CD8-positive, alpha-beta memory T cell (primary cell): ENCODE measurements at regions not wholly inside any gene's neighbourhood (a gene's known extent, or its start where the extent isn't known, plus 50 kb on each side); places are given as distances from the start of the nearest gene placed in this dataset.

Experiments
- CTCF ChIA-PET: fragments of 350-600 bp; sonication (Branson Sonifier 250); formaldehyde crosslinking; loops from one replicate; lab custom pipeline; 2021; ENCODE audit warnings: antibody characterized with exemption; lab: Charles Lee
- POLR2A ChIA-PET: fragments of 350-600 bp; sonication (Branson Sonifier 250); formaldehyde crosslinking; loops from one replicate; lab custom pipeline; 2021; ENCODE audit warnings: antibody characterized with exemption; lab: Charles Lee
- DNase-seq, 5 donors: peaks; one replicate each; pipeline versions ENCODE4 v3.0.0 to v3.0.0-alpha.2; 2020 to 2022; ENCODE audit warnings: mixed read lengths in 1 of 5
- H3K27ac ChIP-seq: one replicate; pipeline ENCODE4 v1.7.0; 2013; ENCODE audit warnings: low read depth, mild to moderate bottlenecking, low read length, moderate library complexity
- H3K27me3 ChIP-seq: 2 replicates; pipeline ENCODE4 v1.7.0; 2013; ENCODE audit warnings: low read length, mild to moderate bottlenecking; ENCODE audit not compliant: insufficient read depth, poor library complexity, severe bottlenecking
- H3K36me3 ChIP-seq: 2 replicates; pipeline ENCODE4 v1.7.0; 2013; ENCODE audit warnings: mild to moderate bottlenecking, low read length, moderate library complexity; ENCODE audit not compliant: insufficient read depth
- H3K4me1 ChIP-seq: 2 replicates; pipeline ENCODE4 v1.7.0; 2013; ENCODE audit warnings: mild to moderate bottlenecking, low read length, moderate library complexity; ENCODE audit not compliant: insufficient read depth
- H3K4me3 ChIP-seq: 2 replicates; pipeline ENCODE4 v1.7.0; 2013; ENCODE audit warnings: mild to moderate bottlenecking, low read length
- H3K9me3 ChIP-seq: 2 replicates; pipeline ENCODE4 v1.7.0; 2013; ENCODE audit warnings: mild to moderate bottlenecking, low read length
- H3K27ac Mint-ChIP-seq, 8 donors: one replicate each; pipeline ENCODE4 v1.8.0; 2020 to 2021; ENCODE audit warnings: mixed read lengths in 8 of 8, mild to moderate bottlenecking in 6 of 8, inconsistent platforms in 3 of 8, moderate library complexity in 3 of 8
- H3K27me3 Mint-ChIP-seq, 2 donors: one replicate each; pipeline ENCODE4 v1.8.0; 2020 to 2021; ENCODE audit warnings: mixed read lengths in 2 of 2, mild to moderate bottlenecking in 1 of 2, moderate library complexity in 1 of 2
- H3K36me3 Mint-ChIP-seq, 3 donors: one replicate each; pipeline ENCODE4 v1.8.0; 2020 to 2021; ENCODE audit warnings: mixed read lengths in 3 of 3, inconsistent platforms in 1 of 3, mild to moderate bottlenecking in 1 of 3
- H3K4me1 Mint-ChIP-seq, 3 donors: one replicate each; pipeline ENCODE4 v1.8.0; 2020 to 2021; ENCODE audit warnings: mixed read lengths in 3 of 3, inconsistent platforms in 1 of 3, mild to moderate bottlenecking in 1 of 3
- H3K4me3 Mint-ChIP-seq, 7 donors: one replicate each; pipeline ENCODE4 v1.8.0; 2020 to 2021; ENCODE audit warnings: mixed read lengths in 7 of 7, mild to moderate bottlenecking in 6 of 7, moderate library complexity in 4 of 7, inconsistent platforms in 2 of 7
- H3K9me3 Mint-ChIP-seq, 5 donors: one replicate each; pipeline ENCODE4 v1.8.0; 2020 to 2022; ENCODE audit warnings: mixed read lengths in 5 of 5, mild to moderate bottlenecking in 3 of 5, moderate library complexity in 2 of 5, inconsistent platforms in 1 of 5

DNA sequence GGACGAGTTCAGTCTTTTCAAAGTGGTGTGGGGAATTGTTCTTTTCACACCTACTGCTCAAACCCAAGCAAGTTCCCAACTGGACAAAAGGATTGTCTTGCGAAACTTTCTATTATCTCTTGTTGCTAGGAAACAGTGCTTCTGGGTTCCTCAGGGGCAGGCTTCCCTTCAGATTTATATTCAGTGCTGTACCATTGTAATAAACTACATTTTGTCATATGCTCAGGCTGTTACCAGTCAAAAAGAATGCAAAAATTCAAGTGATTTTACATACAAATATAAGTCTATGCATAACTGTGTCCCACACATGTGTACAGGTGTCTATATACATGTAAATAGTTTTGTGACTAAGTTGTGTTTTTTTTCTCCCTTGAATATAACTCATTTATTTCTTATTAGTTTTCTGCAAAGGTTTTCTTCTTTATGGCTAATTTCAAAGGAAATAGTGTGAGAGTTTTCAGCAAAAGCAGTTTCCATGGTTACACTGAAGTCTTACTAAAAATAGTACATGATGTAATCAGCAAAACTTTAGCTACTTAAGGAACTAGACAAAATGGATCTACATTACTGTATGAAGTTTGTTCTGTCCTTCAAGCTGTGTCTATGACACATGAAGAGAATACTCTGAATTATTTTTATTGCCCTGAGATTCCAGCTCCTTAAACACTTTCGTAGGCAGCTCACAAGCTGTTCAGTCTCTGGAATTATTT is 430.2 kb upstream of the TMPO start:
- no peak for DNase-seq
- no peaks in the 10 kb centered on the region for H3K4me1 ChIP-seq
- Mint-ChIP-seq H3K27me3 (no peaks in the 10 kb centered on the region), H3K9me3 (peaks cover 0 to 9% (median 0%) of the 10 kb centered on the region in 5 donors), H3K27ac (no peak overlapping the region), H3K36me3 (peaks cover 0 to 2% (median 0%) of the 10 kb centered on the region in 3 donors), H3K4me3 (no peak overlapping the region), H3K4me1 (no peaks in the 10 kb centered on the region)
- no peak overlapping the region for H3K4me3 ChIP-seq
- POLR2A ChIA-PET, result no interaction called here
- no peaks in the 10 kb centered on the region for H3K9me3 ChIP-seq
- no peaks in the 10 kb centered on the region for H3K36me3 ChIP-seq
- H3K27ac ChIP-seq, result no peak overlapping the region
- CTCF ChIA-PET, result no interaction called here
- H3K27me3 ChIP-seq, result no peaks in the 10 kb centered on the region

DNA sequence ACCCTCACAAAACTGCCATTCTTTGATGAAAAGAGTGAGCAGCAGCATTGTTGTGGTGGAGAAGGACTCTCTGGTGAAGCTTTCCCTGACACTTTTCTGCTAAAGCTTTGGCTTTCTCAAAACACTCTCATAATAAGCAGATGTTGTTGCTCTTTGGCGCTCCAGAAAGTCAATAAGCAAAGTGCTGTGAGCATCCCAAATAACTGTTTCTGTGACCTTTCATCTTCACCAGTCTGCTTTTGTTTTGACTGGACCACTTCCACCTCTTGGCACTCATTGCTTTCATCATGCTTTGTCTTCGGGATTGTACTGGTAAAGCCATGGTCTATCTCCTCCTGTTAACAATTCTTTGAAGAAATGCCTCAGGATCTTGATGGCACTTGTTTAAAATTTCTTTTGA is 424.7 kb upstream of the TMPO start:
- Mint-ChIP-seq H3K27me3 (peaks cover 0 to 4% of the 10 kb centered on the region in 2 donors), H3K36me3 (peaks cover 0 to 2% (median 0%) of the 10 kb centered on the region in 3 donors), H3K4me1 (no peaks in the 10 kb centered on the region), H3K9me3 (peaks cover 0 to 9% (median 0%) of the 10 kb centered on the region in 5 donors), H3K27ac (no peak overlapping the region), H3K4me3 (no peak overlapping the region)
- Histone ChIP-seq H3K27me3 (no peaks in the 10 kb centered on the region), H3K27ac (no peak overlapping the region), H3K9me3 (no peaks in the 10 kb centered on the region), H3K4me3 (no peak overlapping the region), H3K4me1 (no peaks in the 10 kb centered on the region), H3K36me3 (no peaks in the 10 kb centered on the region)
- DNase-seq, result no peak
- ChIA-PET POLR2A (no interaction called here), CTCF (no interaction called here)

DNA sequence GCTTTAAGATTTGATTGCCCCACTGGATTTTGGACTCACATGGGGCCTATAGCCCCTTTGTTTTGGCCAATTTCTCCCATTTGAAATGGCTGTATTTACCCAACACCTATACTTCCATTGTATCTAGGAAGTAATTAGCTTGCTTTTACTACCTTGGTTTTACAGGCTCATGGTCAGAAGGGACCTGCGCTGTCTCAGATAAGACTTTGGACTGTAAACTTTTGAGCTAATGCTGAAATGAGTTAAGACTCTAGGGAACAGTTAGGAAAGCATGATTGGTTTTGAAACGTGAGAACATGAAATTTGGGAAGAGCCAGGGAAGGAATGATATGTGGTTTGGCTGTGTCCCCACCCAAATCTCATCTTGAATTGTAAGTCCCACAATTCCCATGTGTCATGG is 419.0 kb upstream of the TMPO start:
- Mint-ChIP-seq H3K36me3 (no peaks in the 10 kb centered on the region), H3K27me3 (peaks cover 0 to 8% of the 10 kb centered on the region in 2 donors), H3K4me1 (no peaks in the 10 kb centered on the region), H3K27ac (no peak overlapping the region), H3K4me3 (no peak overlapping the region), H3K9me3 (peaks cover 0 to 5% (median 1%) of the 10 kb centered on the region in 5 donors)
- POLR2A ChIA-PET, result no interaction called here
- no peaks in the 10 kb centered on the region for H3K4me1 ChIP-seq
- CTCF ChIA-PET, result no interaction called here
- no peak overlapping the region for H3K27ac ChIP-seq
- H3K4me3 ChIP-seq, result no peak overlapping the region
- no peaks in the 10 kb centered on the region for H3K27me3 ChIP-seq
- no peaks in the 10 kb centered on the region for H3K9me3 ChIP-seq
- no peak for DNase-seq
- H3K36me3 ChIP-seq, result no peaks in the 10 kb centered on the region

DNA sequence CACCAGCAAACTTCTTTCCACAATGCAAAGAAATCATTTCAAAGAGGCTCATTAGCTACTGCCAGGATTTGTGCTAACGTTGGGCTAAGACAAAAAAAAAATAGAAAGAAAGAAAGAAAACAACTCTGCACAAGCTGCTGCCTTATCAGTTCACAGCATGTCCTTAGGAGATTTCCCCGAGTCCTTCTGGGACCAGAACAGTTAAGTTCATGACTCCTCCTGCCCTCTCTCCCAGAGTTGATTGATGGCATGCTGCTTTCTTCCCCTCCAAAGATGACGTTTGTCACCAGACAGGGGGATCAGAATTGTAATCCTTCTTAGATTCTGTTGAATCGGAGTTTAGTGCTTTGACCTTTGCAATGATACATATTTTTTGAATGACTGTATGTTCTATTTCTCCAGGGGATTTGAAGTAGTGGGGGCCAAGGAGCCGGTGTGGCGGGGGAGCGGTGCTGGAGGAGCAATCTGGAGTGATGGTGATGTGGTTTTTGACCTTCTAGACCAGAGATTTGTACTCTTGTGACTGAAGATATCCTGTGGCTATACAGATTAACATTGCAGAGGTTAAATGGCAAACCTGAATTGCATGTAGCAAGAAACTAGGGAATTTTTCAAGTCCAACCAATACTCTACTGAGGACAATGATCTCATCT is 409.2 kb upstream of the TMPO start:
- CTCF ChIA-PET, result no interaction called here
- Mint-ChIP-seq H3K36me3 (no peaks in the 10 kb centered on the region), H3K4me3 (no peak overlapping the region), H3K4me1 (no peaks in the 10 kb centered on the region), H3K27ac (no peak overlapping the region), H3K27me3 (peaks cover 0 to 5% of the 10 kb centered on the region in 2 donors), H3K9me3 (peaks cover 0 to 1% (median 0%) of the 10 kb centered on the region in 5 donors)
- Histone ChIP-seq H3K9me3 (no peaks in the 10 kb centered on the region), H3K27ac (no peak overlapping the region), H3K4me3 (no peak overlapping the region), H3K36me3 (no peaks in the 10 kb centered on the region), H3K4me1 (no peaks in the 10 kb centered on the region), H3K27me3 (no peaks in the 10 kb centered on the region)
- POLR2A ChIA-PET, result no interaction called here
- DNase-seq, result no peak

DNA sequence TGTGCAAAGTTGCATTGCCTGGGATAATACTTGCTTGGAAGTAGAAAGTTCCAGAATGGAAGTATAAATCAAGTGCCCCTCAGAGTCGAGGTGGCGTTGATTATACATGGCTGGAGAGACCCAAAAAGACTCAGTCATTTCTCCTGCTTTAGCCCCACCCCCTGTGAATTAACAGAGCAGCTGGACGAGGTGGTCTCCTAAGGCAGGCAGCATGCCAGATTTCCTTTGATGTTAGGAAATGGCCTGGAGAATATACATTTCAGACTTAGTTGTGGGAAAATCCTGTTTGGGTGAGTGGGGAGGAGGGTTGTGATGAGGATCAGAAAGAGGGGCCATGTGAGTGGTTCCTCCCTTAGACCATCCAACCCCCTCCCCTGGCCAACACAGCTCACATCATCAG is 406.1 kb upstream of the TMPO start:
- no peak overlapping the region for H3K4me3 ChIP-seq
- Mint-ChIP-seq H3K9me3 (no peaks in the 10 kb centered on the region), H3K4me3 (no peak overlapping the region), H3K36me3 (no peaks in the 10 kb centered on the region), H3K27me3 (peaks cover 0 to 2% of the 10 kb centered on the region in 2 donors), H3K27ac (no peak overlapping the region), H3K4me1 (no peaks in the 10 kb centered on the region)
- no peaks in the 10 kb centered on the region for H3K4me1 ChIP-seq
- no peaks in the 10 kb centered on the region for H3K36me3 ChIP-seq
- ChIA-PET POLR2A (no interaction called here), CTCF (no interaction called here)
- no peak overlapping the region for H3K27ac ChIP-seq
- DNase-seq, result no peak
- no peaks in the 10 kb centered on the region for H3K27me3 ChIP-seq
- H3K9me3 ChIP-seq, result no peaks in the 10 kb centered on the region

DNA sequence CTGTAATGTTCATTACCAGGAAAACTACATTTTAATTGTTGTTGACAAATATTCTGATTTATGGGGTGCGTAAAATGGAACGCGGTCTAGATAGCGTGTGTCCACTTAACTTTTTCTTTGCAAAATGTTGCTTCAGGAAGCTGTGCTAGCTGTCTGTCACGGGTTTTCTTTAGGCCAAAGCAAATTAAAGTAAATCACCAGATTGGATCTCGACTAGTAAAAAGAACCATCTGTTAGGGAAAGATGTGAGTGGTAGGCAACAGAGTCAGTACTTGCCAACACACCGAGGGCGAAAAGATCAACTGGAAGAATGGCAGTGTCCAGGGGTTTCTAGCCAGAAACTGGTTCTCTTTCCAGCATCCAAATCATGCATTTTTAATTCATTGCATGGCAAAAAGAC is 404.9 kb upstream of the TMPO start:
- Mint-ChIP-seq H3K27ac (no peak overlapping the region), H3K4me1 (no peaks in the 10 kb centered on the region), H3K4me3 (no peak overlapping the region), H3K9me3 (no peaks in the 10 kb centered on the region), H3K36me3 (no peaks in the 10 kb centered on the region), H3K27me3 (no peaks in the 10 kb centered on the region)
- H3K4me1 ChIP-seq, result no peaks in the 10 kb centered on the region
- POLR2A ChIA-PET, result no interaction called here
- H3K27ac ChIP-seq, result no peak overlapping the region
- DNase-seq, result no peak
- H3K4me3 ChIP-seq, result no peak overlapping the region
- CTCF ChIA-PET, result no interaction called here
- H3K9me3 ChIP-seq, result no peaks in the 10 kb centered on the region
- H3K27me3 ChIP-seq, result no peaks in the 10 kb centered on the region
- H3K36me3 ChIP-seq, result no peaks in the 10 kb centered on the region

DNA sequence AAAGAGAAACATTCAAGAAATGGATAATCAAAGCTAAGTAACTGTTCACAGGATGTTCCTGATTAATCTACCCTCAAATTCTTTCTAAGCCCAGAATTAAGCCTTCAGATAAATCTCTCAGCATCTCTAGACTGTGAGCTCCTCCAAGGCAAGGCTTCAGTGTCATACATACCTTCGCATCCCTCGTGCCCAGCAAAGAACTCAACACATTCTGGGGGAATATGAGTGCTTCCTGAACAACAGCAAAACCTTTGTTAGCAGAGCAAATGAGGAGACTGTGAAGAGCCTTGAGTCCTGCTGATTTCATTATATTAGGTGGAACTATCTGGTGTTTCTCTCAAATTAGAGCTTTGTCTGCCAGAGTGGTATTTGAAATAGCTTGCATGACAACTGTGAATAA is 401.8 kb upstream of the TMPO start:
- H3K9me3 Mint-ChIP-seq, result no peaks in the 10 kb centered on the region
- no peaks in the 10 kb centered on the region for H3K27me3 ChIP-seq
- no peak overlapping the region for H3K27ac Mint-ChIP-seq
- ChIA-PET POLR2A (no interaction called here), CTCF (no interaction called here)
- no peaks in the 10 kb centered on the region for H3K4me1 ChIP-seq
- H3K27me3 Mint-ChIP-seq, result peaks cover 0 to 3% of the 10 kb centered on the region in 2 donors
- no peak overlapping the region for H3K27ac ChIP-seq
- DNase-seq, result no peak
- no peak overlapping the region for H3K4me3 Mint-ChIP-seq
- no peaks in the 10 kb centered on the region for H3K9me3 ChIP-seq
- no peaks in the 10 kb centered on the region for H3K4me1 Mint-ChIP-seq
- no peaks in the 10 kb centered on the region for H3K36me3 Mint-ChIP-seq
- no peaks in the 10 kb centered on the region for H3K36me3 ChIP-seq
- H3K4me3 ChIP-seq, result no peak overlapping the region

DNA sequence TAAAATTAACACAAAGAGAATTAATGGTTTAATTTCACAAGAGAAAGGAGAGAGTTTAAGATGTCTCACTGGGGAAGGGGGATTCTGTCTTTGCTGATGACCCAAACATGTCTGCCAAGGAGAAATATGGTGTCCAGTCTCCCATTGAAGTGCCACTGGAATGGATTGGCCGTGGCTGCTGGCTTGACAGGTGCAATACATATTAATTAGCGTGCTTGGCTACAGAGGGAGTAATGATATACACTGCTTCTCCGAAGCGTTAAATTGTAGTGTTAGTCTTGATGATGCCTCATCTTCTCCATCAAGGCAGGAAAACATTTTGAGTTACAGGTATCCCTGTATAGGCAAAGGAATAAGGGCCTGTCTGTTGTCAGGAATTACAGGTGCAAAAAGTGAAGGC is 393.4 kb upstream of the TMPO start:
- H3K27ac ChIP-seq, result no peak overlapping the region
- no peaks in the 10 kb centered on the region for H3K9me3 ChIP-seq
- no peaks in the 10 kb centered on the region for H3K4me1 Mint-ChIP-seq
- no peaks in the 10 kb centered on the region for H3K27me3 ChIP-seq
- no peak overlapping the region for H3K4me3 ChIP-seq
- POLR2A ChIA-PET, result no interaction called here
- H3K27ac Mint-ChIP-seq, result no peak overlapping the region
- peaks cover 3 to 9% of the 10 kb centered on the region in 2 donors for H3K27me3 Mint-ChIP-seq
- no peaks in the 10 kb centered on the region for H3K36me3 Mint-ChIP-seq
- H3K9me3 Mint-ChIP-seq, result no peaks in the 10 kb centered on the region
- CTCF ChIA-PET, result no interaction called here
- H3K4me3 Mint-ChIP-seq, result no peak overlapping the region
- DNase-seq, result no peak
- no peaks in the 10 kb centered on the region for H3K36me3 ChIP-seq
- H3K4me1 ChIP-seq, result no peaks in the 10 kb centered on the region
